Breast epithelium (tissue), 3 donors: ENCODE measurements at regions not wholly inside any gene's neighbourhood (a gene's known extent, or its start where the extent isn't known, plus 50 kb on each side); places are given as distances from the start of the nearest gene placed in this dataset.

ENCODE experiments used
- CTCF ChIP-seq, 3 donors: fragments of 450-650 bp; IDR thresholded peaks; one replicate each; pipeline ENCODE4 v1.5.1; 2016 to 2017; ENCODE audit warnings: antibody characterized with exemption in 3 of 3, mild to moderate bottlenecking in 3 of 3, moderate library complexity in 3 of 3
- POLR2A ChIP-seq: fragments of 450-650 bp; IDR thresholded peaks from one replicate; pipeline ENCODE4 v1.6.1; 2016; ENCODE audit warnings: antibody characterized with exemption, mild to moderate bottlenecking, moderate library complexity

- TF ChIP-seq POLR2A, result no peak
- no peak for TF ChIP-seq CTCF (IDR thresholded peaks at IDR 0.05)
Measured at GRCh38 chr14:101334656-101335055, 226.6 kb upstream of the DIO3 start.
